ENCODE measurements at regions not wholly inside any gene's neighbourhood (a gene's known extent, or its start where the extent isn't known, plus 50 kb on each side); places are given as distances from the start of the nearest gene placed in this dataset.
"Not testable (repeated sequence)": the region's sequence is repeated elsewhere in the genome, so short reads cannot be mapped to it uniquely, and the experiment has no call there.

GRCh38 chr1:174080819-174081218, 58.7 kb upstream of the RC3H1 start:
- Histone ChIP-seq H3K9ac (ENCODE audit: low read length) (no peak overlapping the region), H3F3A (ENCODE audit: low read length, unreplicated experiment) (no peaks in the 10 kb centered on the region), H3K79me2 (ENCODE audit: low read length) (no peaks in the 10 kb centered on the region), H3K9me3 (ENCODE audit: low read length) (no peaks in the 10 kb centered on the region), H3K4me1 (ENCODE audit: insufficient read depth, low read length) (no peaks in the 10 kb centered on the region), H3K27ac (ENCODE audit: low read length) (no peak overlapping the region), H3K4me3 (ENCODE audit: low read length) (no peak overlapping the region), H2AFZ (ENCODE audit: low read length) (no peak overlapping the region), H4K20me1 (ENCODE audit: low read length) (no peaks in the 10 kb centered on the region), H3K27me3 (ENCODE audit: low read length) (no peaks in the 10 kb centered on the region), H3K4me2 (ENCODE audit: low read length) (no peak overlapping the region), H3K36me3 (ENCODE audit: low read depth, low read length) (no peaks in the 10 kb centered on the region), H3K9me2 (replicated peaks; ENCODE audit: low read length) (no peaks in the 10 kb centered on the region)
- intact Hi-C loops (cut with micrococcal nuclease): no loop called here
- no peak for DNase-seq
- TF ChIP-seq EZH2 (IDR thresholded peaks at IDR 0.05; ENCODE audit: low read length, unreplicated experiment) (no peak), EZH2phosphoT487 (IDR thresholded peaks at IDR 0.05; ENCODE audit: borderline replicate concordance, low read length) (no peak)
- TF ChIP-seq, protein P1, sequence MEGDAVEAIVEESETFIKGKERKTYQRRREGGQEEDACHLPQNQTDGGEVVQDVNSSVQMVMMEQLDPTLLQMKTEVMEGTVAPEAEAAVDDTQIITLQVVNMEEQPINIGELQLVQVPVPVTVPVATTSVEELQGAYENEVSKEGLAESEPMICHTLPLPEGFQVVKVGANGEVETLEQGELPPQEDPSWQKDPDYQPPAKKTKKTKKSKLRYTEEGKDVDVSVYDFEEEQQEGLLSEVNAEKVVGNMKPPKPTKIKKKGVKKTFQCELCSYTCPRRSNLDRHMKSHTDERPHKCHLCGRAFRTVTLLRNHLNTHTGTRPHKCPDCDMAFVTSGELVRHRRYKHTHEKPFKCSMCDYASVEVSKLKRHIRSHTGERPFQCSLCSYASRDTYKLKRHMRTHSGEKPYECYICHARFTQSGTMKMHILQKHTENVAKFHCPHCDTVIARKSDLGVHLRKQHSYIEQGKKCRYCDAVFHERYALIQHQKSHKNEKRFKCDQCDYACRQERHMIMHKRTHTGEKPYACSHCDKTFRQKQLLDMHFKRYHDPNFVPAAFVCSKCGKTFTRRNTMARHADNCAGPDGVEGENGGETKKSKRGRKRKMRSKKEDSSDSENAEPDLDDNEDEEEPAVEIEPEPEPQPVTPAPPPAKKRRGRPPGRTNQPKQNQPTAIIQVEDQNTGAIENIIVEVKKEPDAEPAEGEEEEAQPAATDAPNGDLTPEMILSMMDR (conservative IDR thresholded peaks at IDR 0.05; ENCODE audit: low read depth, low read length): no peak
- ATAC-seq: no peak
- no TSS peak for BruUV-seq (replicated peaks)
- CTCF ChIA-PET: interaction anchor here (0.7 kb wide), 1 partner anchor 121 kb away, joined by 5 read pairs; no protein-coding TSS in a partner anchor
- POLR2A ChIA-PET (ENCODE audit: unreplicated experiment): no interaction called here

DNA sequence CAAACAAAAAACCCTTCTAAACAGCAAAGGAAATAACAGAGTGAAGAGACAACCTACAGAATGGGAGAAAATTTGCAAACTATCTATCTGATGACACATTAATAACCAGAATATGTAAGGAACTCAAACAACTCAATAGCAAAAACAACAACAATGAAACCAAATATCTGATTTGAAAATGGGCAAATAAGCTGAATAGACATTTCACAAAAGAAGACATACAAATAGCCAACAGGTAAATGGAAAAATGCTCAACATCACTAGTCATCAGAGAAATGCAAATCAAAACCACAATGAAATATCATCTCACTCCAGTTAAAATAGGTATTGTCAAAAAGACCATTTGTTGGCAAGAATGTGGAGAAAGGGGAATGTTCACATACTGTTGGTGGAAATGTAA, 57.6 kb upstream of the RC3H1 start:
- no peak for DNase-seq
- TF ChIP-seq EZH2phosphoT487 (IDR thresholded peaks at IDR 0.05; ENCODE audit: borderline replicate concordance, low read length) (no peak), EZH2 (IDR thresholded peaks at IDR 0.05; ENCODE audit: low read length, unreplicated experiment) (no peak)
- Histone ChIP-seq H3F3A (ENCODE audit: low read length, unreplicated experiment) (no peaks in the 10 kb centered on the region), H3K9me3 (ENCODE audit: low read length) (no peaks in the 10 kb centered on the region), H2AFZ (ENCODE audit: low read length) (no peak overlapping the region), H4K20me1 (ENCODE audit: low read length) (no peaks in the 10 kb centered on the region), H3K4me3 (ENCODE audit: low read length) (no peak overlapping the region), H3K9me2 (replicated peaks; ENCODE audit: low read length) (no peaks in the 10 kb centered on the region), H3K36me3 (ENCODE audit: low read depth, low read length) (no peaks in the 10 kb centered on the region), H3K27me3 (ENCODE audit: low read length) (no peaks in the 10 kb centered on the region), H3K9ac (ENCODE audit: low read length) (no peak overlapping the region), H3K4me1 (ENCODE audit: insufficient read depth, low read length) (no peaks in the 10 kb centered on the region), H3K79me2 (ENCODE audit: low read length) (no peaks in the 10 kb centered on the region), H3K27ac (ENCODE audit: low read length) (no peak overlapping the region), H3K4me2 (ENCODE audit: low read length) (no peak overlapping the region)
- no peak for ATAC-seq
- BruUV-seq (replicated peaks): no TSS peak
- intact Hi-C loops (cut with micrococcal nuclease): loop anchor here (10.0 kb wide), 3 partner anchors 55 to 1335 kb away; partner anchors contain the start of gene RC3H1
- ChIA-PET CTCF (no interaction called here), POLR2A (ENCODE audit: unreplicated experiment) (no interaction called here)

GRCh38 chr1:174078916-174079315, 56.8 kb upstream of the RC3H1 start:
- H3F3A ChIP-seq (ENCODE audit: low read length, unreplicated experiment); H3K4me2 ChIP-seq (ENCODE audit: low read length); BruUV-seq (replicated peaks); ATAC-seq; H3K4me3 ChIP-seq (ENCODE audit: low read length); DNase-seq; H3K9me2 ChIP-seq (replicated peaks; ENCODE audit: low read length); H3K36me3 ChIP-seq (ENCODE audit: low read depth, low read length); H2AFZ ChIP-seq (ENCODE audit: low read length); H3K4me1 ChIP-seq (ENCODE audit: insufficient read depth, low read length); CTCF ChIA-PET; H3K27ac ChIP-seq (ENCODE audit: low read length); H4K20me1 ChIP-seq (ENCODE audit: low read length); H3K27me3 ChIP-seq (ENCODE audit: low read length); H3K79me2 ChIP-seq (ENCODE audit: low read length); H3K9me3 ChIP-seq (ENCODE audit: low read length); H3K9ac ChIP-seq (ENCODE audit: low read length): not testable (repeated sequence)
- POLR2A ChIA-PET (ENCODE audit: unreplicated experiment): interaction anchor here (0.5 kb wide), 1 partner anchor 73 kb away, joined by 3 read pairs; no protein-coding TSS in a partner anchor
- intact Hi-C loops (cut with micrococcal nuclease): loop anchor here (10.0 kb wide), 3 partner anchors 54 to 1334 kb away; partner anchors contain the start of gene RC3H1
